IMR-90 (cell line): ENCODE measurements at regions not wholly inside any gene's neighbourhood (a gene's known extent, or its start where the extent isn't known, plus 50 kb on each side); places are given as distances from the start of the nearest gene placed in this dataset.

Experiments
- ATAC-seq: fragments of 200-7000 bp; cut with Tn5 transposase; 2 replicates; pipeline ENCODE4 v1.9.1; 2020; ENCODE audit warnings: low read depth, mild to moderate bottlenecking, moderate library complexity
- BruUV-seq: library from RNA; stranded (reverse); fragments of 400-500 nt; replicated peaks from 2 replicates; lab custom pipeline; 2021; lab: Mats Ljungman, UMichigan
- CTCF ChIA-PET: fragments of 300-600 bp; formaldehyde crosslinking; extraction: SDS; loops from one replicate; lab custom pipeline; 2021; ENCODE audit warnings: antibody characterized with exemption; lab: Yijun Ruan, JAX
- POLR2A ChIA-PET: fragments of 300-600 bp; sonication (Branson Sonifier 250); formaldehyde crosslinking; loops from one replicate; lab custom pipeline; 2022; ENCODE audit warnings: antibody characterized with exemption; ENCODE audit not compliant: unreplicated experiment; lab: Charles Lee
- DNase-seq: peaks from one replicate; pipeline ENCODE4 v3.0.0; 2013
- H2AFZ ChIP-seq: replicated peaks from 2 replicates; pipeline ENCODE3; 2013; ENCODE audit warnings: low read length, mild to moderate bottlenecking; ENCODE audit not compliant: poor library complexity
- H2AK5ac ChIP-seq: 2 replicates; pipeline ENCODE4 v1.6.1; 2013; ENCODE audit warnings: low read depth, low read length, inconsistent platforms
- H2AK9ac ChIP-seq: replicated peaks from 2 replicates; pipeline ENCODE3; 2013; ENCODE audit warnings: mild to moderate bottlenecking, low read depth, low read length, moderate library complexity; ENCODE audit not compliant: poor library complexity
- H2BK120ac ChIP-seq: 2 replicates; pipeline ENCODE4 v1.6.1; 2013; ENCODE audit warnings: low read depth, low read length, inconsistent platforms
- H2BK15ac ChIP-seq: 3 replicates; pipeline ENCODE4 v1.6.1; 2013; ENCODE audit warnings: low read depth, low read length, inconsistent platforms
- H2BK20ac ChIP-seq: 2 replicates; pipeline ENCODE4 v1.6.1; 2013; ENCODE audit warnings: low read depth, mild to moderate bottlenecking, inconsistent platforms, low read length, moderate library complexity
- H2BK5ac ChIP-seq: 2 replicates; pipeline ENCODE4 v1.6.1; 2013; ENCODE audit warnings: mild to moderate bottlenecking, low read depth, low read length, inconsistent platforms; ENCODE audit not compliant: poor library complexity, severe bottlenecking
- H3K14ac ChIP-seq: replicated peaks from 2 replicates; pipeline ENCODE4 v1.6.1; 2013; ENCODE audit warnings: low read depth, low read length, inconsistent platforms
- H3K18ac ChIP-seq: 2 replicates; pipeline ENCODE4 v1.6.1; 2013; ENCODE audit warnings: low read depth, low read length, control low read depth
- H3K23ac ChIP-seq: 2 replicates; pipeline ENCODE4 v1.6.1; 2013; ENCODE audit warnings: low read depth, low read length, inconsistent platforms
- H3K27ac ChIP-seq: 2 replicates; pipeline ENCODE4 v1.5.1; 2013; ENCODE audit warnings: mild to moderate bottlenecking, control low read depth, low read length; ENCODE audit not compliant: insufficient read depth
- H3K27me3 ChIP-seq: 2 replicates; pipeline ENCODE4 v1.6.1; 2013; ENCODE audit warnings: low read length; ENCODE audit not compliant: control insufficient read depth, insufficient read depth
- H3K36me3 ChIP-seq: 2 replicates; pipeline ENCODE4 v1.6.1; 2013; ENCODE audit warnings: low read length, mixed read lengths; ENCODE audit not compliant: control insufficient read depth, insufficient read depth
- H3K4ac ChIP-seq: 2 replicates; pipeline ENCODE4 v1.6.1; 2013; ENCODE audit warnings: low read depth, low read length, inconsistent platforms
- H3K4me1 ChIP-seq: 2 replicates; pipeline ENCODE4 v1.6.1; 2013; ENCODE audit warnings: low read length, mixed read lengths; ENCODE audit not compliant: control insufficient read depth, insufficient read depth
- H3K4me2 ChIP-seq: 2 replicates; pipeline ENCODE4 v1.6.1; 2013; ENCODE audit warnings: low read depth, mild to moderate bottlenecking, control low read depth, low read length, moderate library complexity
- H3K4me3 ChIP-seq: 2 replicates; pipeline ENCODE4 v1.5.1; 2013; ENCODE audit warnings: low read depth, mild to moderate bottlenecking, control low read depth, low read length, moderate library complexity; ENCODE audit not compliant: insufficient read depth
- H3K56ac ChIP-seq: 2 replicates; pipeline ENCODE4 v1.6.1; 2013; ENCODE audit warnings: low read length, inconsistent platforms; ENCODE audit not compliant: insufficient read depth; ENCODE audit errors: extremely low read depth
- H3K79me1 ChIP-seq, 2 experiments: 2 replicates each; pipeline ENCODE4 v1.6.1; 2013; ENCODE audit warnings: low read length in 2 of 2, inconsistent platforms in 1 of 2, low read depth in 1 of 2
- H3K9ac ChIP-seq: 2 replicates; pipeline ENCODE4 v1.6.1; 2013; ENCODE audit warnings: low read depth, low read length, control low read depth
- H3K9me1 ChIP-seq: 2 replicates; pipeline ENCODE4 v1.6.1; 2013; ENCODE audit warnings: low read length, inconsistent platforms; ENCODE audit not compliant: insufficient read depth
- H3K9me3 ChIP-seq: 2 replicates; pipeline ENCODE4 v1.6.1; 2013; ENCODE audit warnings: low read length; ENCODE audit not compliant: control insufficient read depth, insufficient read depth
- H4K20me1 ChIP-seq: 2 replicates; pipeline ENCODE4 v1.6.1; 2013; ENCODE audit warnings: low read length, inconsistent platforms; ENCODE audit not compliant: insufficient read depth
- H4K5ac ChIP-seq: 2 replicates; pipeline ENCODE4 v1.6.1; 2013; ENCODE audit warnings: mild to moderate bottlenecking, low read depth, low read length, control low read depth
- H4K8ac ChIP-seq, 2 experiments: 2 replicates each; pipeline ENCODE4 v1.6.1; 2013; ENCODE audit warnings: low read depth in 2 of 2, low read length in 2 of 2, control low read depth in 1 of 2, inconsistent platforms in 1 of 2
- H4K91ac ChIP-seq: 2 replicates; pipeline ENCODE4 v1.6.1; 2013; ENCODE audit warnings: low read depth, low read length, inconsistent platforms; ENCODE audit not compliant: insufficient read depth
- BHLHE40 ChIP-seq: fragments of 150-350 bp; IDR thresholded peaks from 2 replicates; pipeline ENCODE4 v1.6.1; 2016; ENCODE audit warnings: mild to moderate bottlenecking, low read depth, low read length
- FOS ChIP-seq: fragments of 150-350 bp; IDR thresholded peaks from 2 replicates; pipeline ENCODE4 v1.6.1; 2016; ENCODE audit warnings: low read depth, low read length
- MAFK ChIP-seq: IDR thresholded peaks from 2 replicates; pipeline ENCODE4 v1.6.1; 2012; ENCODE audit warnings: low read depth, low read length, improper control_type of control experiment
- MXI1 ChIP-seq: IDR thresholded peaks from 2 replicates; pipeline ENCODE4 v1.6.1; 2012; ENCODE audit warnings: low read depth, mild to moderate bottlenecking, low read length, moderate library complexity, borderline replicate concordance
- POLR2A ChIP-seq: IDR thresholded peaks from 2 replicates; pipeline ENCODE4 v1.6.1; 2012; ENCODE audit warnings: mild to moderate bottlenecking, low read depth, low read length
- SMC3 ChIP-seq: fragments of 150-350 bp; IDR thresholded peaks from 2 replicates; pipeline ENCODE4 v1.6.1; 2016; ENCODE audit warnings: low read depth, mild to moderate bottlenecking, antibody characterized with exemption, low read length, moderate library complexity
- WGBS, 2 experiments: methylation state at CpG; one replicate each; pipeline versions ENCODE4 v1.1.5 to v1.1.7; 2013; ENCODE audit warnings: missing lambda C conversion rate in 2 of 2; ENCODE audit not compliant: insufficient read length in 1 of 2; ENCODE audit errors: extremely low coverage in 2 of 2; 5-methylcytosine and 5-hydroxymethylcytosine counted together
- dilution Hi-C: fragments of 300-500 bp; cut with HindIII; formaldehyde crosslinking; loops from one replicate; pipeline ENCODE4 v1.14.3; 2018; ENCODE audit warnings: low sequenced_read_pairs; ENCODE audit not compliant: unreplicated experiment
- in situ Hi-C: fragments of 300-500 bp; cut with MboI; formaldehyde crosslinking; loops from 3 replicates; pipeline ENCODE4 v1.14.3; 2019; ENCODE audit warnings: low sequenced_read_pairs, inconsistent platforms, mixed read lengths
- intact Hi-C: fragments of 100-400 bp; cut with micrococcal nuclease; formaldehyde crosslinking; loops from 2 replicates; pipeline ENCODE4 v1.10.0; 2022

DNA sequence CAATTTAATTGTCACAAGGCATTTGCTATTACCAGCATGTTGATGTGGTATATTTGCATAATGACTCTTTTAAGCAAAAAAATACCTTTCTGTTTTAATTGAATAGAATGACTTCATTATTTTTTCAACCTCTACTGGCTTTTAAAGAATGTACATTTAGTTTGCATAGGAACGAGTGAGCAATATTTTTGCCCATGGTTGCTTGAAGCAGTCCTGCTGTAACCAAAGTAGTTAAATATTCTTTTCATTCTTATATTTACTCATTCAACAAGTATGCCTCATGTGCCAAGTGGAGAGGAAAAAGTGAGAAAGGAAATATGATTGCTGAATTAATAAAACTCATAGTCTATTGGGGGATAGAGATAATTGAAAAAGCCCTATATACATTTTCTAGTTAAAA, 184.7 kb downstream of the DSEL start:
- H3K23ac ChIP-seq, result no peak overlapping the region

More for the DNA sequence above, 184.7 kb downstream of the DSEL start:
- no TSS peak for BruUV-seq
- Histone ChIP-seq H3K4me3 (no peak overlapping the region), H4K8ac (no peak overlapping the region), H3K4me2 (no peak overlapping the region), H2BK120ac (no peak overlapping the region), H4K20me1 (no peaks in the 10 kb centered on the region), H4K5ac (no peak overlapping the region), H2AFZ (no peak overlapping the region), H3K27ac (no peak overlapping the region), H2BK20ac (no peak overlapping the region), H3K14ac (no peak overlapping the region), H3K79me1 (no peaks in the 10 kb centered on the region), H2BK5ac (no peak overlapping the region), H3K4me1 (no peaks in the 10 kb centered on the region), H3K27me3 (no peaks in the 10 kb centered on the region), H3K18ac (no peak overlapping the region), H3K9me1 (no peaks in the 10 kb centered on the region), H3K4ac (no peak overlapping the region), H2AK9ac (no peak overlapping the region), H2AK5ac (no peak overlapping the region), H3K9ac (no peak overlapping the region), H3K9me3 (no peaks in the 10 kb centered on the region; the same call in 1 of the 2 replicates), H4K91ac (no peak overlapping the region), H2BK15ac (no peak overlapping the region), H3K36me3 (no peaks in the 10 kb centered on the region), H3K56ac (no peak overlapping the region)
- no peak for ATAC-seq
- intact Hi-C loops, result no loop called here
- in situ Hi-C loops, result no loop called here
- ChIA-PET CTCF (no interaction called here), POLR2A (no interaction called here)
- no peak for DNase-seq
- WGBS, 2 experiments, result no CpG with 5 or more reads among the region's 1 CpG
- TF ChIP-seq MAFK (no peak), POLR2A (no peak), MXI1 (no peak), SMC3 (no peak), FOS (no peak), BHLHE40 (no peak)
- dilution Hi-C loops, result no loop called here
